ENCODE measurements at regions not wholly inside any gene's neighbourhood (a gene's known extent, or its start where the extent isn't known, plus 50 kb on each side); places are given as distances from the start of the nearest gene placed in this dataset.

GRCh38 chr17:15886804-15887203 lies 58.1 kb upstream of the ADORA2B start:
- no peak for DNase-seq (ENCODE audit: extremely low spot score)
- WGBS, result 74% methylated on average over 4 of the region's 7 CpGs
- H3K4me3 ChIP-seq, result no peak overlapping the region
- peaks cover 0 to 7% (median 0%) of the 10 kb centered on the region in 4 donors for H3K4me1 ChIP-seq
- intact Hi-C loops (cut with DNase I), result no loop called here
- no peaks in the 10 kb centered on the region for H3K36me3 ChIP-seq
- no peak overlapping the region for H3K27ac ChIP-seq (replicated peaks in 1 of 4)
- H3K27me3 ChIP-seq, result no peaks in the 10 kb centered on the region
- no peaks in the 10 kb centered on the region for H3K9me3 ChIP-seq
- TF ChIP-seq POLR2A (IDR thresholded peaks at IDR 0.05; ENCODE audit: low read depth), result no peak
- no peak for TF ChIP-seq POLR2AphosphoS5 (IDR thresholded peaks at IDR 0.05)
- TF ChIP-seq EP300 (IDR thresholded peaks at IDR 0.05), result no peak
- TF ChIP-seq, protein P1, sequence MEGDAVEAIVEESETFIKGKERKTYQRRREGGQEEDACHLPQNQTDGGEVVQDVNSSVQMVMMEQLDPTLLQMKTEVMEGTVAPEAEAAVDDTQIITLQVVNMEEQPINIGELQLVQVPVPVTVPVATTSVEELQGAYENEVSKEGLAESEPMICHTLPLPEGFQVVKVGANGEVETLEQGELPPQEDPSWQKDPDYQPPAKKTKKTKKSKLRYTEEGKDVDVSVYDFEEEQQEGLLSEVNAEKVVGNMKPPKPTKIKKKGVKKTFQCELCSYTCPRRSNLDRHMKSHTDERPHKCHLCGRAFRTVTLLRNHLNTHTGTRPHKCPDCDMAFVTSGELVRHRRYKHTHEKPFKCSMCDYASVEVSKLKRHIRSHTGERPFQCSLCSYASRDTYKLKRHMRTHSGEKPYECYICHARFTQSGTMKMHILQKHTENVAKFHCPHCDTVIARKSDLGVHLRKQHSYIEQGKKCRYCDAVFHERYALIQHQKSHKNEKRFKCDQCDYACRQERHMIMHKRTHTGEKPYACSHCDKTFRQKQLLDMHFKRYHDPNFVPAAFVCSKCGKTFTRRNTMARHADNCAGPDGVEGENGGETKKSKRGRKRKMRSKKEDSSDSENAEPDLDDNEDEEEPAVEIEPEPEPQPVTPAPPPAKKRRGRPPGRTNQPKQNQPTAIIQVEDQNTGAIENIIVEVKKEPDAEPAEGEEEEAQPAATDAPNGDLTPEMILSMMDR (IDR thresholded peaks at IDR 0.05), result no peak

DNA sequence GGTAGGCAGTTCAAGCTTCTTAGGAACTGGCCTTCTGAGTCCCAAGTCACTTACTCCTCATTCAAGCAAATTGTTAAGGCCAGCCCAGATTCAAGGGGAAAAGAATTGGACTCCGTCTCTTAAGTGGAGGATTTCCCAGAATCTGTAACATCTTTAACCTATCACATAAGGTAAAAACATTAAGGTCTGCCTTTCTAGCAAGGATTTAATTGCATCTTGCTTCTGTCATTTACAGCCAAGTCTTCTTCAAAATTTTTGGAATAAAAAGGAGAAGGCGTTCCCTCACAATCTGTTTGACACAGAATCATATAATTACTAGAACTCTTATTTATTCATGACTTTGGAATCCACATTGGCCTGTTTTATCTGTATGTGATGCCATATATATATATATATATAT lies 56.5 kb upstream of the ADORA2B start:
- H3K9me3 ChIP-seq, result no peaks in the 10 kb centered on the region
- H3K27ac ChIP-seq (replicated peaks in 1 of 4), result no peak overlapping the region
- H3K4me3 ChIP-seq, result no peak overlapping the region
- peaks cover 0 to 18% (median 10%) of the 10 kb centered on the region in 4 donors for H3K4me1 ChIP-seq
- DNase-seq (ENCODE audit: extremely low spot score), result no peak
- 83% methylated on average over 2 of the region's 2 CpGs for WGBS
- intact Hi-C loops (cut with DNase I), result no loop called here
- H3K27me3 ChIP-seq, result no peaks in the 10 kb centered on the region
- no peaks in the 10 kb centered on the region for H3K36me3 ChIP-seq
- TF ChIP-seq POLR2AphosphoS5 (IDR thresholded peaks at IDR 0.05), result no peak
- TF ChIP-seq EP300 (IDR thresholded peaks at IDR 0.05), result no peak
- TF ChIP-seq POLR2A (IDR thresholded peaks at IDR 0.05; ENCODE audit: low read depth), result no peak
- TF ChIP-seq, protein P1 (IDR thresholded peaks at IDR 0.05), result no peak

DNA sequence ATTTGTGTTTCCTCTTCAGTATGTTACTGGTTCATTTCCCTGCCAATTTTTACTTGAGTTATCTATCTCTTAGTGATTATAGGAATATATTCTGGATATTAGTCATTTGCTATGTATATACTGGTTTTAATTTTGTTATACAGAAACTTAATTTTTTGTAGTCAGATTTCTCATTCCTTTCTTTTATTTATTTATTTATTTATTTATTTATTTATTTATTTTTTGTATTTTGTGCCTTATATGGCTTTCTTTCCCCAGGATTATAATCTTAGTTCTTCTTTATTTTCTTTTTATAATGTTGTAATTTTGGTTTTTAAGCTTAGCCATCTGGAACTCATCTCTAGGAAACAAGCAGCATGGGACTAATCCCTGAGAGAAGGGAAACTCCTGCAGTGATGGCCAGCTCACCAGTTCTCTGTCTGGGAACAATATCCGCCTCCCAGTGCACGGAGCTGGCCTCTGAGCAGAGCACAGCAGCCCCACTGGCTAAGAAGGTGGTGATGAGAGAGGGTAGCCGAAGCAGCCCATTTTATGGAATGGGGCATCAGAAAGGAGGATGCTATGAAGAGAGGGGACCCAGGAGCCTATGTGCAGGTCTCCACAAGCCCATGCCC lies 54.5 kb upstream of the ADORA2B start:
- no peak overlapping the region for H3K27ac ChIP-seq (replicated peaks in 1 of 4)
- WGBS, result 74% methylated on average over 3 of the region's 3 CpGs
- no peaks in the 10 kb centered on the region for H3K36me3 ChIP-seq
- peaks cover 0 to 20% (median 17%) of the 10 kb centered on the region in 4 donors for H3K4me1 ChIP-seq
- H3K9me3 ChIP-seq, result no peaks in the 10 kb centered on the region
- intact Hi-C loops (cut with DNase I), result no loop called here
- TF ChIP-seq EP300 (IDR thresholded peaks at IDR 0.05) (no peak), POLR2A (IDR thresholded peaks at IDR 0.05; ENCODE audit: low read depth) (no peak), POLR2AphosphoS5 (IDR thresholded peaks at IDR 0.05) (no peak)
- TF ChIP-seq, protein P1 (IDR thresholded peaks at IDR 0.05), result no peak
- no peaks in the 10 kb centered on the region for H3K27me3 ChIP-seq
- H3K4me3 ChIP-seq, result no peak overlapping the region
- no peak for DNase-seq (ENCODE audit: extremely low spot score)

DNA sequence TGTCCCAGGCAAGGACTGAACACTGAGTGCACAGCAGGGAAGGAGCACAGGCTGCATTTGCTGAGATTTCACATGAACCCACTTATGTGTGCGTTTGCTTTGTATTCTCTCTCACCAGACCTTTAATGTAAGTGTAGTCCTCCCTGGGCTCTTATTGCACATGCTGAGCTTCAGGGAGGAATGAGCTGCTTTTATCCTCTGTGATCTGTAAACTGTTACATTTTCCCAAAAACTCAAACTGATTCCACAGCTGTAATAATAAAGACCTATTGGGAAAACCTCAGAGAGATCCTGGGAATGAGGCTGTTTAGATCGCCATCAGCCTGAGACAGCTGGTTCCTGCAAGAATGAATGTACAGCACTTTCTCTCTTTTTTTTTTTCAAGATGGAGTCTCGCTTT lies 53.6 kb upstream of the ADORA2B start:
- no peak overlapping the region for H3K27ac ChIP-seq (replicated peaks in 1 of 4)
- no peak for DNase-seq (ENCODE audit: extremely low spot score)
- WGBS, result 83% methylated on average over 3 of the region's 3 CpGs
- H3K4me3 ChIP-seq, result no peak overlapping the region
- intact Hi-C loops (cut with DNase I), result no loop called here
- TF ChIP-seq, protein P1 (IDR thresholded peaks at IDR 0.05), result no peak
- TF ChIP-seq EP300 (IDR thresholded peaks at IDR 0.05) (no peak), POLR2A (IDR thresholded peaks at IDR 0.05; ENCODE audit: low read depth) (no peak), POLR2AphosphoS5 (IDR thresholded peaks at IDR 0.05) (no peak)
- no peaks in the 10 kb centered on the region for H3K36me3 ChIP-seq
- no peaks in the 10 kb centered on the region for H3K27me3 ChIP-seq
- no peaks in the 10 kb centered on the region for H3K9me3 ChIP-seq
- peaks cover 0 to 20% (median 17%) of the 10 kb centered on the region in 4 donors for H3K4me1 ChIP-seq

DNA sequence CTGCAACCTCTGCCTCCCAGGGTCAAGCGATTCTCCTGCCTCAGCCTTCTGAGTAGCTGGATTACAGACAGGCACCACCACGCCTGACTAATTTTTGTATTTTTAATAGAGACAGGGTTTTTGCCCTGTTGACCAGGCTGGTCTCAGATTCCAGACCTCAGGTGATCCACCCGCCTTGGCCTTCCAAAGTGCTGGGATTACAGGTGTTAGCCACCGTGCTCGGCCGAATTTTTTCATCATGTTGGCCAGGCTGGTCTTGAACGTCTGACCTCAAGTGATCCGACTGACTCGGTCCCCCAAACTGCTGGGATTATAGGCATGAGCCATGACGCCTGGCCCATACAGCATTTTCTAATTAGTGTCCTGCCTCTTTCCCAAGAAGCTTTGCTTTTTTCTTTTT lies 52.7 kb upstream of the ADORA2B start:
- Histone ChIP-seq H3K27ac (replicated peaks in 1 of 4) (no peak overlapping the region), H3K9me3 (no peaks in the 10 kb centered on the region), H3K4me1 (peaks cover 0 to 18% (median 14%) of the 10 kb centered on the region in 4 donors), H3K4me3 (no peak overlapping the region), H3K27me3 (no peaks in the 10 kb centered on the region), H3K36me3 (no peaks in the 10 kb centered on the region)
- intact Hi-C loops (cut with DNase I), result no loop called here
- no peak for DNase-seq (ENCODE audit: extremely low spot score)
- 89% methylated on average over 10 of the region's 10 CpGs for WGBS
- TF ChIP-seq EP300 (IDR thresholded peaks at IDR 0.05), result no peak
- TF ChIP-seq POLR2A (IDR thresholded peaks at IDR 0.05; ENCODE audit: low read depth), result no peak
- TF ChIP-seq, protein P1 (IDR thresholded peaks at IDR 0.05), result no peak
- TF ChIP-seq POLR2AphosphoS5 (IDR thresholded peaks at IDR 0.05), result no peak
